OCI-LY7 (cell line): ENCODE measurements at regions not wholly inside any gene's neighbourhood (a gene's known extent, or its start where the extent isn't known, plus 50 kb on each side); places are given as distances from the start of the nearest gene placed in this dataset.

Experiments used
- EZH2phosphoT487 ChIP-seq: fragments of 200-600 bp; sonication (generic); IDR thresholded peaks from 2 replicates; pipeline ENCODE4 v1.6.1; 2018; ENCODE audit warnings: low read depth, borderline replicate concordance, mild to moderate bottlenecking, mixed run types, antibody characterized with exemption, low read length, moderate library complexity, mixed read lengths
- TF ChIP-seq, protein P1 (sequence below): fragments of 200-600 bp; sonication (generic); conservative IDR thresholded peaks from 2 replicates; pipeline ENCODE4 v1.5.1; 2014; ENCODE audit warnings: mild to moderate bottlenecking, antibody characterized with exemption, low read length, moderate library complexity, mixed read lengths

DNA sequence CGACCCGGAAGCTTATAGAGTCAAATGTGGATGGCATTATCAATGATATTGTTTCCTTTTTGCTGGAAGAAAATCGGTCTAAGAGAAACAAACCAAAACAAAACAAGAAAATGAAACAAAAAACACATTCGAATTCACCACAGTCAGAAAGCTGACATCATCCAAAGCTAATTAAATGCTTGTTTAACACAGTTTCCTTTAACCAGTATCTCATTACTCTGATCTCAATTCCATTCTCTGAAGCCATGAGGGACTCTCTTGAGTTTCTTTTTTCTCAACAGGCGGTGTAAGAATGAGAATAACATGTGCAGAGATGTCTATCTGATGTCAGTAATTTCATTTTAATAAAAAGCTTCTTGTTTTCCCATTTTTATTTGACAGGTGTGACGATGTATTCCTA, 1448.3 kb upstream of the DDX18 start:
- TF ChIP-seq, protein P1, sequence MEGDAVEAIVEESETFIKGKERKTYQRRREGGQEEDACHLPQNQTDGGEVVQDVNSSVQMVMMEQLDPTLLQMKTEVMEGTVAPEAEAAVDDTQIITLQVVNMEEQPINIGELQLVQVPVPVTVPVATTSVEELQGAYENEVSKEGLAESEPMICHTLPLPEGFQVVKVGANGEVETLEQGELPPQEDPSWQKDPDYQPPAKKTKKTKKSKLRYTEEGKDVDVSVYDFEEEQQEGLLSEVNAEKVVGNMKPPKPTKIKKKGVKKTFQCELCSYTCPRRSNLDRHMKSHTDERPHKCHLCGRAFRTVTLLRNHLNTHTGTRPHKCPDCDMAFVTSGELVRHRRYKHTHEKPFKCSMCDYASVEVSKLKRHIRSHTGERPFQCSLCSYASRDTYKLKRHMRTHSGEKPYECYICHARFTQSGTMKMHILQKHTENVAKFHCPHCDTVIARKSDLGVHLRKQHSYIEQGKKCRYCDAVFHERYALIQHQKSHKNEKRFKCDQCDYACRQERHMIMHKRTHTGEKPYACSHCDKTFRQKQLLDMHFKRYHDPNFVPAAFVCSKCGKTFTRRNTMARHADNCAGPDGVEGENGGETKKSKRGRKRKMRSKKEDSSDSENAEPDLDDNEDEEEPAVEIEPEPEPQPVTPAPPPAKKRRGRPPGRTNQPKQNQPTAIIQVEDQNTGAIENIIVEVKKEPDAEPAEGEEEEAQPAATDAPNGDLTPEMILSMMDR: no peak
- TF ChIP-seq EZH2phosphoT487: no peak
